Amniotic stem cell (primary cell): ENCODE measurements at regions not wholly inside any gene's neighbourhood (a gene's known extent, or its start where the extent isn't known, plus 50 kb on each side); places are given as distances from the start of the nearest gene placed in this dataset.
"Not testable (repeated sequence)": the region's sequence is repeated elsewhere in the genome, so short reads cannot be mapped to it uniquely, and the experiment has no call there.

Experiments
- DNase-seq: peaks from one replicate; lab custom pipeline; 2025; lab: John Stamatoyannopoulos, UW

DNA sequence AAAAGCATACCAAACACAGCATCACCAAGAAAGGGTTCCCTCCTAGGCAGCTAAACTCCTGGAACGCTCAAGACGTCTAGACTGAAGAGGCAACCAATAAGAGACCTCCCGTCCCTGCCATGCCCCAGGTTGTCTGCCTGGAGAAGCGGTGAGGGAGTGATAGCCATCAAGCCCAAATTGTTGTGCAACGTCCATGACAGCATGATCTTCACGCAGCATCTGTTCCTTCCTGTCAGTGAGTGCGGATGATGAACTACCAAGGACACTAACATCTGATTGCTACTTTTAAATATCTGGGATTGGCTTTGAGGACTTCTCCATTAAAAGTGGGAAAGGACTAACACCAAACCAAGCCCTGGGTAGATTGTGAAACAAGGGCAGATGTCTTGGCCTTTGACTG, 149.7 kb downstream of the TXNL1 start:
- DNase-seq: no peak

DNA sequence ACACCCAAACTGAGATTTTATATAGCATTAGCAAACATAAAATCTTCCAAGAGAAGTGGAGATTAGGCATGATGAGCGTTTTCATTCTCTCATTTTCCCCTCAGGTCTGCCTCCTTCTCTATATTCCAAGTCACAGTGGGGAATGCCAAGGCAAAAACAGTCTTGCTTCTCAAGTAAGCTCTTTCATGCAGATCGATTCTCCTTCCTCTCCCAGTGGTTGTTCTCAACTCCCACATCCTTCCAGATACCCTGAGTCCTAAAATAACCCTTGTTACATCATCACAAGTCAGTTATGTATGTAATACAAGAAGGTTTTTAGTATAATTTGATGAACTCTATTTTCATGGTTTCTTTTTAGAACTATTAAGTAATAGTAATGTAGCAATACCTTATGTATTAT, 150.6 kb downstream of the TXNL1 start:
- DNase-seq: no peak

DNA sequence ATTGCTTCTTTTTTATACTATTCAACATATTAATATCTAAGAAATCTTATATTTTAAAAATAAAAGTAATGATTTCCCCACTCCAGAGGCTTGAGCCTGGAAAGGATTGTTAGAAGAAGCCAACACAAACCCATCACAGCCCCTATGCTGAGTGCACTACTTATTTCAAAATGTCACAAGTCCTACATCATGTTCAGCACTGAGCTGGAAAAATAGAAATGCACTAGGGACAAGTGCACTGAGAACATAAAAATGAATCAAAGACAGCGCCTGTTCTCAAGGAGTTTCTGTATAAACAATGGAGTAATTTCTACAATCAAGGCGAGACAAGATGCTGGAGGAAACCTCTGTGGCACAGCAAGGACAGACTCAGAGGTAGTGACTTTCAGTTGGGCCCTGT, 155.0 kb downstream of the TXNL1 start:
- DNase-seq: no peak

DNA sequence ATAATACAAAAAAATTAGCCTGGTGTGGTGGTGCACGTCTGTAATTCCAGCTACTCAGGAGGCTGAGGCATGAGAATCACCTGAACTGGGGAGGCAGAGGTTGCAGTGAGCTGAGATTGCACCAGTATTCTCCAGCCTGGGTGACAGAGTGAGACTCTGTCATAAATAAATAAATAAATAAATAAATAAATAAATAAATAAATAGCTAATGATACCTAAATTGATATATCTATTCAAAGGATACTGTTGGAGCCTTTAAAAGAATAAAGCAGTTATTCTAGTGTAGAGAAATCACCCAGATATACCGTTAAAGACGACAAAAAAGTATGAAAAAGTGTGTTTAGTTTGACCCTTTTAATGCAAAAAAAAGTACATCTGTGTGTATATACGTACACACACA, 155.6 kb downstream of the TXNL1 start:
- not testable (repeated sequence) for DNase-seq

DNA sequence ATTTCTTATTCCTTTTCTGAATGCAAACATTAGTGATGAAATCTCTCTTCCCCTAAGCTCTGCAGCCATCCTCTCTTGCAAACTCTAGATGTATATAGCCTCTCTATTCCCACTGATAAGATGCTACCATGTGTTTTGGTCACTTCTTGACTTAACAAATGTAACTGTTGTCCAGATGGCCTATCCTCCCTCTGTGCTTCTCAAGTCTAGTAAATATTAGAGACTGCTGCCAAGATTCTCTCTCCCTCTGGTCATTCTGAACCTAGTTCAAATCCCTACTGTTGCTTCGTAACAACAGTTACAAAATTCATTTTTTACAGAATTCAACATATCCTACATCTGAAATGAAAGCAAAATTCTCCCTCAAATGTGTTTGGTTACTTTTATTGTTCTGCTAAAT, 156.6 kb downstream of the TXNL1 start:
- no peak for DNase-seq

DNA sequence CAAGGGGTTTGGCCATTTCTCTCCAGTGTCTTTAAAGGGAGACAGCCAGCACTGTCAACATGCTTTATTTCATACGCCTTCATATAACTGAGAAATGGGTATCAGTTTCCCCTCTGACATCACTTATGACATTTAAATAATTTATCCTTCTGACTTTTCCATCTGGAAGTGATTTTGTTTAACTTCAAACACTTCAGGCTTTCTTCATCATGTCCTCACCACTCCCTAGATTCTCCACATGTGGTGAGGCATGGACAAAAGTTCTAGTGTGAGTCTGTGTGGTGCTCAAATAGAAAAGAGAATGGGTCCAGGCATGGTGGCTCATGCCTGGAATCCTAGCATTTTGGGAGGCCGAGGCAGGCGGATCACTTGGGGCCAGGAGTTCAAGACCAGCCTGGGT, 158.6 kb downstream of the TXNL1 start:
- DNase-seq: no peak

DNA sequence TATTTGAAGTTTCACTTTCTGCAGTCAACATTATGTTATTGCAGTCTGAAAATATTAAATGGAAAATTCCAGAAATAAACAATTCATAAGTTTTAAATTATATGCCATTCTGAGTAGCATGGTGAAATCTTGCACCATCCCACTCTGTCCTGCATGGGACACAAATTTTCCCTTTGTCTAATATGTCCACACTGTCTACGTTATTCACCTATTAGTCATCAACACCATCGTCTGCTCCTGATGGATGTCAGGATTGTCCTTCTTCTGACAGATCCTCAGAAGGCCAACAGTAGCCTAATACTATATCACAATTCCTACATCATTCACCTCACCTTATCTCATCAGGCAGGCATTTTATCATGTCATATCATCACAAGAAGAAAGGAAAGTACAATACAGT, 163.1 kb downstream of the TXNL1 start:
- no peak for DNase-seq

DNA sequence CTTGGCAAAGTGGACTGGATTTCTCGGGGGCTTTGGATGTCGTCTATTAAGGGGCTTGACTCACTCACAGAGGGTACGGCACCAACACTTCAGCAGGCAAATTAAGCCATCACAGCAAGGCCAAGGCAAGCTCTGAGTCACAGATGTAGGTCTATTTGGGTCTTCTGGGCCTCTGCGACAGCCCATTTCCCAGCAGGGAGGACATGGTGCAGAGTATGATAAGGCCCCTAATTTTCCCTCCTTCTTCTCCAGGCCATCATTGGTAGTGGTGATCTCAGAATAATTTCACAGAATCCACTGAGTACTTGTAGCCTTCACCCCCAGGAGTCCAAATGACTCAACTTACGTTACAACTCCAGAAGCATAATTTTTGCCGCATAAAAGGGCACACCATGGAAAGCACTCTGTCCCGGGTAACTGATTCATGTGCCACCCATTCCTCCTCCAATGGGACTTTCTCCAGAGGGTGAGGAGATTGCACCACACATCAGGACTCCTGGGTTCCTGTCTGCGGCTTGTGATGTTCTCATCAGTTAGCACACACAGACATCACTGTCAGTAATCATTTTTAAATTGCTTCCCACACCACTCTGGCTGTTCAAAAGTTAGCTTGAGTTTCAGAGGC, 164.9 kb downstream of the TXNL1 start:
- no peak for DNase-seq

DNA sequence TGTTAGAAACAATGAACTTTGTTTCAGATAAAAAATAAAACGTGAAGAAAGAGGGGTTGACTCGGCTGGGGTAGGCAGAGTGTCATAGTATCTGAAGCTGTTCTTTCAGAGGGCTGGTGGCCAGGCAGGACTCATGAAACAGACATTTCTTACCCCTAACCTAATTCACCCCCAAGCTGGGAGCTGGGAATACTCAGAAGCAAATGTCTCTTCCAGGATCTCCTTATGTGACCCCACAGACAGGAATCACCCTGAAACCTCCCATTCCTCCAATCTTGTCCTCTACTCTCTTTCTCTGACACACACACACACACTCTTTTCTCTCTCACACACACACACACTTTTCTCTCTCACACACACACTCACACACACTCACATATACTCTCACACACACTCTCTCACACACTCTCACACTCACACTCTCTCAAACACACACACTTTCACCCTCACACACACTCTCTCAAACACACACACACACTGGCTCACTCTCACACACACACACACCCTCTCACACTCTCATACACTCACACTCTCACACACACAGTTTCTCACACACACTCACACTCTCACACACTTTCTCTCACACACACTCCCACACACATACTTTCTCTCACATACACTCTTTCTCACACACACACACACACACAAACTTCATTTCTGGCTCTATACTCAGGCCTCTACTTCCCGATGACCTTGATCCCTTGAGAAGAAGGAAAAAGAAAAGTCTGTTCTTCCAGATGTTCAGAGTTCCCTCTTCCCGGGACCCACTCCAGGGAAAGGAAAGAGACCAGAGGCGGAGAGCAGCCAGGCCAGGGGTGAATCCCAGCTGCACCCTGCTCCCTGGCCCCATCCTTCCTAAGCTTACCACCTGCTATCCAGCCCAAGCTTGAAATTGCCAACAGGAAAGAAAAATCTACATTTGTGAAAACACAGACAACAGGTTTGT, 167.7 kb downstream of the TXNL1 start:
- DNase-seq: no peak

DNA sequence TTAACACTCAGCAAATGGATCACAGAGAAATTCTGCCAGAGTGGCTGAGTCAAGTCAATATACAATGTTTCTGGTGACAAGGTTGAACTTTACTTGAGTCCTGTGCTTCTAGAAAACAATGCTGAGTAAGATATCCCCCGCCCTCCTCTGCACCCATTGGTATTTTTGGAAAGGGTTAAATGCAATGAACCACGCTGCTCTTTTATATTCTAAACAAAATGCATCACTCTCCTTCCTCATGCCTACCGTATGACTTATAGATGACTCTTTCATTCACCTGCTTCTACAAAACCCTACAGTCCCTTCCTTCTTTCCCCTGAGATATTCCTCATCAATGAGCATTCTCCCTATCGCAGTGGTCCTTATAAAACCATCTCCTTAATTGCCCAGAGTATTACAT, 168.8 kb downstream of the TXNL1 start:
- no peak for DNase-seq

DNA sequence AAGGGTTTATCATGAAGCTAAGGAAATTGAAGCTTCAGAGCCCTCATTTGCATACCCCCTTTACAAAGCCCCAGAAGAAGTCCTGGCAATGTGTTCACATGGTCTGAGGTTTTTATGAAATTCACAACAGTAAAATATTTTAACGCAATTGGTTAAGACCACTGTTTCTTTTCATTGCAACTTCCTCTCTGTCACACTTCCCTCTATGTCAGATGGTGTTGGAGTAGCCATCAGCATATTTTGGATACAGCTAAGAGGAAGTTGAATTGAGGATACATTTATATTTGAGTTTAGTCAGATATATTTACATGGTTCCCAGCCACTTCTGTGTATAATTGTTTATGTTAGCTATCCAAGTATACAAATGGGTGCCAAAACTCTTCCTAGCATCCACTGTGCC, 170.0 kb downstream of the TXNL1 start:
- no peak for DNase-seq

DNA sequence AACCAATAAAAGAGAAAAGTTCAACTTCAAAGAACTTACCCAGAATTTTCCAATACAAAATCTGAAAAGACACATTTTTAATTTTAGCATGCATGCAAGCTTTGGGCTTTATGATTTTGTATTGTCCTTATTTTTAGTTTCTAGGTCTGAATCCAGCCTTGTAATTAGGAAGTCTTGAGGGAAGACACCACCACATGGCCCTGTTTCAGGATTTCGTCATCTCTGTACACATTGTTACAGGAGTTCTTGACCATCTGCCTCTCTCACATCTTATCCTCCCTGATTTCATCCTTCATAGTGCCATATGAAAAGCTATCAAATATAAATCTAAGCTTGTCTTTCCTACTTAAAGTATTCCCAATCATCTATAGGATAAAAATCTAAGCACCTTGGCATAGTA, 176.1 kb downstream of the TXNL1 start:
- no peak for DNase-seq

DNA sequence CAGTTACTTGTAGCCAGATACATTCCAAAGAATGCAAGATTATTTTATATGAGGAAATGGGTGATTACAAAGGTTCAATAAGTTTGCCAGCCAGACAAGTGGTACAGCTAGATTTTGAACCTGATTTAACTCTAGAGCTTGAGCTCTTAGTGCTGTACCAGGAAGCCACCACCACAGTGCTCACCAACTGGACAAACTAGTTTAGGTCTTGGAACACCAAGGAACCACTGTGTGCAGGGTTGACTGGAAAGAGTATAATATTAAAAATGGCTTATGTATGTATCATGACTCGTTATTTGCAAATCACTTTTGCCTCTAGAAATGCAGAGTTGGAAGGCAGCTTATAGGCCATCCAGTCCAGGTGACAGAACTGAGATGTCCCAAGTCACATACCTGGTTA, 177.2 kb downstream of the TXNL1 start:
- no peak for DNase-seq

DNA sequence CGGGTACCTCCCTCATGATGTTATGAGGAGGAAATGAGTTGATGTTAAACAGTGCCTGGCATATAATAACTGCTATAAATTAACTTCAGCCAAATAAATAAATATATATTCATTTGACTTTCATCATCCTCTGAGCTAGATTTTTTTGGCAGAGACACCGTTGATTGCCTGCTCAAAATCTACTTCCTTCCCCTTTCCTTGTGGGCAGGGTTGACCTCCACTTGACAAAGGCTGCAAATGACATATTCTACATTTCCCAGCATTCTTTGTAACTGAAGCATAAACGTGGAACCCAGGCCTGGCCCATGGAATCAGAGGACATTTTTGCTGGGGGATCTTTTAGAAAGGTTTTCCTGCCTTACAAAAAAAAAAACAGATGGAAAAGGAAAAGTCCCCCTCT, 177.8 kb downstream of the TXNL1 start:
- no peak for DNase-seq

DNA sequence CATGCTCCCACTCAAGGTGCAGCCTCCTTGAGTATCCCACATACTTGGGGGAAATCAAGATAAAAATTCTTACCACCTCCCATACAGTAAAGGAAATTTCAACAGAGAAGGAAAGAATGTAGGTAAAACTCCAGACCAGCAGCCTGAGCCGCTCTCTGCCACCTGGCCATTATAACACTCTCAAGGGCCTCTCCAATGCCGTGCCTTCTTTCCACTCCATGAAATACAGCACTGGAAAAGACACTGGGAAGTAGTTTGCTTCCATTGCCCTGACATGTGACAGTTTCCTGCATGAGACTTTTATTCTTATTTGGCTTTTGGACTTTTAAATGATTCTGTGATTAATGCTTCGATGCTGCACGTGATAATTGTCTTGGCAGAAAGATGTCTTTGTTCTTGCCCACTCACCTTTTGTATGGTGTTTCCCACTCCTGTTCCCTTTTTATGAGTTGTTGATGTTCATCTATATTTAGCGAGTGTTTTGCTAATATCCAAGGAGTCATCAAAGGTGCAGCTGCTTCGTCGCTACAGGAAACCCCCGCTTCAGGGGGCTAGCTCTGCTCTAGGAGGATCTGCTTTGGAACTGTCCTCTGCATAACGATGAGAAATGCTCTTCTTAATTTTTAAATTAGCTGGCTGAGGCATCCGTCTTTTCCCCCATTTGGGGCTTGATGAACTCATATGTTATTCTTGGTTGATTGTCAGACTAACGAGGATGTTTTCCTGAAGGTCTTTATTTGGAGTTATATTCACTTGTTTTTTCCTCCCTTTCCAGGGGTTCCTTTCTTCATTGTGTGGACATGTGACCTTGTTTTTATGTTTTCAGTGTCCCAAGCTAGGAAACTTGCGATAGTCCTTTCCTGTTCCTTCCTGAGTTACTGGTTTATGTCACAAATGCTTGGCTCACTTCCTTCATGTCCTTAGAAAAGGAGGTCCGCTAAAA, 179.4 kb downstream of the TXNL1 start:
- no peak for DNase-seq

DNA sequence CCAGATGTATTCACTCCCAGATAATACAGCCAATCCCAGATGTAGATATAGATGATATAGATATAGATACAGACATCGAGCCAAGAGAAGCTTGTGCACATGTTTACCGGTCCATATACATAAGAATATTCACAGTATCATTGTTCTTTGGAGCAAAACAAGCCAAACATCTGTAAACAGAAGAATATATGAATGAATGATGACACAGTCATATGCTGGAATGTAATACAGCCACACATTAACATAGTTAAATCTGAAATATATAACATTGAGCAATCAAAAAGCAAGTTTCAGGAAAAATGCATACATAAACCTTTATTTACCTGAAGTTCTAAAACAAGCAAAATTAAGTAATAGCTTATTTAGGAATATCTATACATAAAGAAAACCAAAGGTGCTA, 182.5 kb downstream of the TXNL1 start:
- DNase-seq: no peak

DNA sequence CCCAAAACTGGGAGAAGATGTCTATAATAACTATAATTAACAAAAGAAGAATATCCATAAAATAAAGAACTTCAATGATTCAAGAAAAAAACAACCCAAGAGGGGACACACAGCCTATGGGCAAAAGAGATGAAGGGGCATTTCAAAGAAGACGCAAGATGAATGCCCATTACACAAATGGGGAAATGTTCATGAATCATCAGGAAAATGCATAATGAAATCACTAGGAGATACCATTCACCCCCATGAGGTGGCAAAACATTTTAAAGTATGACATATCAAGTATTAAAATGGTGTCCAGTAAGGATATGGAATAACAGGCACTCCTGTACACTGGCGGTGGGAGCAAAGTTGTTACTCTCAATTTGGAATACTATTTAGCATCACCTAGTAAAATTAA, 183.3 kb downstream of the TXNL1 start:
- DNase-seq: no peak

DNA sequence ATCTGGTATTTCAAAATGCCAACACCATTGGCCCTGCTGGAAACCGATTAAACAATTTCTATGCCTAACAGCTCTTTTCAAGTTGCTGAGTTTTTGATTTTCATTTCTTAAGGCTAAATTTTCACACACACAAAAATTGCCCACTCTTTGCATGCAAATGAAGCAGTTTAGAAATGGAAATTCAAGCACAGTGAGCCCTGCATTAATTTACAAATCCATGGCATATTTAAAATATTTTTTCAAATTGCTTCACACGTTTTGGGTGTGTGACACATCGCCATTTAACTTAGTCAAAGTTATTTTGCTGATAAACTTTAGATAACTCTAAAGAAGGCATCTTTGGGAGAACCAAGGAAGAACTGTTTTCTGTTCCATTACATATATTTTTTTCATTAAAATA, 184.8 kb downstream of the TXNL1 start:
- DNase-seq: no peak

DNA sequence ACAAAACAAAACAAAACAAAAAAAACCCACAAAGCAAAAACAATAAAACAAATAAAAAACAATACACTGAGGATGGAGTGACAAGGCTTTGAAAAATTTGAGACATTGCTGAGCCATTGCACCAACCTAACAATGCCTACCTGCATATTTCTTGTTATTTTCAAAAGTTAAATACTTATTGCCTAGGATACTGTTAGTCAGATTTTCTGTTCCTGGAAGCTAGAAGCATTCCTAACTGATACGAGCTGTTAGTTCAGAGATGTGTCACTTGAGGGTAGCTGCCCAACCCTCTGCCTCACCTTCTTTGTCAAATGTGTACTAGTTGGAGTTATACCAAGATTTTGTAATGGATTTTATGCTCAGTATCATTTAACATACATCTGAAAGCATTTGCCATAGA, 187.2 kb downstream of the TXNL1 start:
- DNase-seq: no peak

DNA sequence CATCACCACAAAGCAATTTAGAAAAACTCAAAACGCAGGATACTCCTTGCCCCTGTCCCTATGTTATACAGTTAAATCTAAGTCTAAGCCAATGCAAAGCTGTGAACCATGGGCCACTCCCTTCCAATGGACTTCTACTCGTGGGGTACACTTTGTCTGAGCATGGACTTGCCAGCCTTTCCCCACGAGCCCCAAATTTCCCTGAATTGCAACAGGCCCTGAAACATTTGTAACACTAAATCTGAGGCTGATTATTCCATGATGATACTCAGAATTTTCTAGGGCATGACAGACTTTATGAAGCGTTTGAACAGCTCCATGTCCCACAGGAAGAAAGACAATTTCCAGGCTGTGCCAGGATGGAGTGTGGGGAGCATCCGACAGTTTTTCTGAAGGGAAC, 189.6 kb downstream of the TXNL1 start:
- no peak for DNase-seq

DNA sequence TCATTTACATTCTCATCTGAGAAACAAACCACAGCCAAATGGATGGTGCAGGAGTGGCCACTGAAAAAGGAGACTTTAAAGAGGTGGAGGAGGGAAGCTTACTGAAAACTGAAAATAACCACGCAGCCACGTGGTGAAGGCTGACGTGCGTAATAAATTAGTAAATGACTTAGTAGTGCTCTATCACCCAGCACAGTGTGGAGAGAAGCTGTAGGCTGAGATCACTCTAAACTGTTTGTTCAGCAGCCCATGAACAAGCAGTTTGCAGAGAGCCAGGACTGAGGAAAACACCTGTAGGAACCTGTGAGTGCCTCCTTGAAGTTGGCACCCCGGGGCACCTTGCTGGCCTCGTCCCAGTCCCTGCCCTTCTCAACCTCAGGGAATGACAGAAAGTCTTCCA, 193.0 kb downstream of the TXNL1 start:
- no peak for DNase-seq

DNA sequence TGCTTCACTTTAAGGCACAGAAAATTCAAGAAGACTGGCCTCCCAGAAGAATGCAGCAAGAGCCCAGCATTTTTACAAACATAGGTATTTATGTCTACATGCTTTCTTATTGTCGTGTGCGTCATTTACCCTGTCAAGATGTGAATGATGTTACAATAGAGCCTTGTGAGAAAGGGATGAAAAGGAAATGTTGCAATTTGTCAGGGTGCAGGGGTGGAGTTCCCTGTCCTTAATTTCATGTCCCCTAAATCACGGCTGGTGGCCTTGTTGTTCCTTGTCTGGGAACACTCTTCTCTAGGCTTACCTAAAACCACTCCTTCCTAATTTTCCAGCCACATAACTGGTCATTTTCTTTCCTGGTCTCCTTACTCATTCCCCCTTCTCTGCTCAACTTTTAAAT, 194.2 kb downstream of the TXNL1 start:
- DNase-seq: no peak
